NT2/D1 (cell line): ENCODE measurements at regions not wholly inside any gene's neighbourhood (a gene's known extent, or its start where the extent isn't known, plus 50 kb on each side); places are given as distances from the start of the nearest gene placed in this dataset.

Source experiments
- DNase-seq: peaks from one replicate; pipeline ENCODE4 v3.0.0-alpha.2; 2011; ENCODE audit warnings: low read depth, low spot score
- H3K27me3 ChIP-seq: 2 replicates; pipeline ENCODE4 v1.6.0; 2011; ENCODE audit warnings: mild to moderate bottlenecking; ENCODE audit not compliant: insufficient read length, insufficient read depth
- H3K36me3 ChIP-seq: 2 replicates; pipeline ENCODE4 v1.6.1; 2011; ENCODE audit warnings: mild to moderate bottlenecking, low read length, mixed read lengths; ENCODE audit not compliant: insufficient read depth, insufficient read length
- H3K4me1 ChIP-seq: 2 replicates; pipeline ENCODE4 v1.5.1; 2011; ENCODE audit not compliant: insufficient read depth, insufficient read length
- H3K4me3 ChIP-seq: 2 replicates; pipeline ENCODE4 v1.5.1; 2011; ENCODE audit warnings: low read depth; ENCODE audit not compliant: insufficient read length
- H3K9ac ChIP-seq: 2 replicates; pipeline ENCODE4 v1.6.0; 2011; ENCODE audit warnings: low read depth; ENCODE audit not compliant: insufficient read length
- H3K9me3 ChIP-seq: 2 replicates; pipeline ENCODE4 v1.5.1; 2011; ENCODE audit warnings: mild to moderate bottlenecking, low read length; ENCODE audit not compliant: insufficient read depth
- SUZ12 ChIP-seq: IDR thresholded peaks from 2 replicates; pipeline ENCODE4 v1.6.1; 2011; ENCODE audit not compliant: insufficient read length, insufficient read depth; ENCODE audit errors: extremely low read depth
- YY1 ChIP-seq: IDR thresholded peaks from 2 replicates; pipeline ENCODE4 v1.6.1; 2011; ENCODE audit not compliant: insufficient read length, insufficient read depth
- ZNF274 ChIP-seq: IDR thresholded peaks from 2 replicates; pipeline ENCODE4 v1.6.1; 2011; ENCODE audit warnings: mild to moderate bottlenecking, low read depth, low read length

DNA sequence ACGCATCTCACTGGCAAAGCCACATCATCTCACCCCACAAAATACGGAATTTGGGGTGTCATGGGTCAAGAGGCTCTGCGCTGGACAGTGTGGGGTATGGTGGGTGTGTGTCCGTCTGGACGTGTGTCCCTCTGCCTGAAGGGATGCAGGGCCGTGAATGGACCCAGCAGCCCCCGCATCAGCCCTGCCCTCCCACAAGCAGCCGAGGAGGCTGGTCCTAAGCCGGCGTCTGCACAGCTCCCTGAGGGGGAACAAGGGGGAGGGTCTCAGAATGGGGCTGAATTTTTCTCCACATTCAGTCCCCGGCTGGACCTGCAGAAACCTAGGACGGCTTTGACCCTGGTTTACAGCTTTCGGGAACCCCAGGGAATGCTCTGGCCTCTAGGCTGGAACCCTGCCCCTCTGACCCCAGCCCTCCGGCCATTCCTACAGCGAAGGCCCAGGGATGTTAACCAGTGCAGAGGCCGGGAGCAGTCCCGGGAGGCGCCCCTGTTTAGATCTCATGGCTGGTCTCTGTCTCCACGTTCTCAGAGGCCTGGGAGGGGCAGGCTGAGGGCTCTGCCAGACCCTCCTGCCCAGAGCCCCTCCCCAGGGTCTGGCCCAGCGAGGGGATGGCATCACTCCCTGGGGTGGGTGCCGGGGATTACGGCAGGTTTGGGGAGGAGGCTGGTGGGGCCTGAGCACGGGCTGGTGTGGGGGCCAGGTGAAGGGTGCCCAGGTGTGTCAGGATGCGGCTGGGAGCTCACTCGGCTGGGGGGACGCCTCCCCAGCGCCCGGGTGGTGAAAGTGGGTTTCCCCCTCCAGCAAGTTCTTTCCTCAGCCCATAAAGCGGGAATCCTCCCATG is 156.5 kb upstream of the C14orf180 start:
- H3K36me3 ChIP-seq, result no peaks in the 10 kb centered on the region
- no peak overlapping the region for H3K9ac ChIP-seq
- no peak for DNase-seq
- H3K4me3 ChIP-seq, result no peak overlapping the region
- no peaks in the 10 kb centered on the region for H3K9me3 ChIP-seq
- TF ChIP-seq ZNF274 (no peak), SUZ12 (no peak), YY1 (no peak)
- peaks cover 10% of the 10 kb centered on the region for H3K4me1 ChIP-seq
- no peaks in the 10 kb centered on the region for H3K27me3 ChIP-seq

DNA sequence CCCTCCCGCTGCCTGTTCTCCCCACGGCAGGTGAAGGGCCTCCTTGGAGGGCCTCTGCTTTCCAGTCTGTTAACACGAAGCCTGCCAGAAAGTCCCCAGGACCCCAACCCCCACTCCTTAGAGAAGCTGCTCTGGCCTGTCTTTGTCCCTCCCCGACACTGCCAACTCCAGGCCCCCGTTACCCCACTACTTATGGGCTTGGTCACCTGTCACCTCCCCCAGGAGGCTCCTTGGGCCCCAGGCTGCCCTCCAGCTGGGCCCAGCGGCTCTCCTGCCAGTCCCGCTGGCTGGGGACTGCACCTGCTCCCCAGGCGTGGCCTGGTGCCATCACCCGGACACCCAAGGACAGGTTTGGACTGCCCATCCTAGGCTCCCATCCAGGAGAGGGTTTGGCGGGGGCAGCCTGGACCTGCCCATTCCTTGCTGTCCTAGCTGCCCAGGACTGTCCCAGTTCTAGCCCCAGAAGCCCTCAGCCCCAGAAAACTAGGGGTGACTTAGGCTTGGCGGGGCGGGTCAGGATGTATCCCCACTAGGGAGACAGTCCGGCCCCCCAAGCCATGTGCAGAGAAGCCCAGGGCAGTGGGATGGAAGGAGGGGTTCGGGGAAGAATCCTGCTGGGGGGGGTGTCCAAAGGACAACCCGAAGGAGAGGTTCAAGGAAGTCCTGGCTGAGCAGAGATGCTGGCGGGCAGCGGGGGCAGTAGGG is 155.7 kb upstream of the C14orf180 start:
- Histone ChIP-seq H3K4me3 (no peak overlapping the region), H3K9ac (no peak overlapping the region), H3K36me3 (no peaks in the 10 kb centered on the region), H3K4me1 (peaks cover 10% of the 10 kb centered on the region), H3K9me3 (no peaks in the 10 kb centered on the region), H3K27me3 (no peaks in the 10 kb centered on the region)
- DNase-seq, result no peak
- no peak for TF ChIP-seq ZNF274
- no peak for TF ChIP-seq YY1
- TF ChIP-seq SUZ12, result no peak

DNA sequence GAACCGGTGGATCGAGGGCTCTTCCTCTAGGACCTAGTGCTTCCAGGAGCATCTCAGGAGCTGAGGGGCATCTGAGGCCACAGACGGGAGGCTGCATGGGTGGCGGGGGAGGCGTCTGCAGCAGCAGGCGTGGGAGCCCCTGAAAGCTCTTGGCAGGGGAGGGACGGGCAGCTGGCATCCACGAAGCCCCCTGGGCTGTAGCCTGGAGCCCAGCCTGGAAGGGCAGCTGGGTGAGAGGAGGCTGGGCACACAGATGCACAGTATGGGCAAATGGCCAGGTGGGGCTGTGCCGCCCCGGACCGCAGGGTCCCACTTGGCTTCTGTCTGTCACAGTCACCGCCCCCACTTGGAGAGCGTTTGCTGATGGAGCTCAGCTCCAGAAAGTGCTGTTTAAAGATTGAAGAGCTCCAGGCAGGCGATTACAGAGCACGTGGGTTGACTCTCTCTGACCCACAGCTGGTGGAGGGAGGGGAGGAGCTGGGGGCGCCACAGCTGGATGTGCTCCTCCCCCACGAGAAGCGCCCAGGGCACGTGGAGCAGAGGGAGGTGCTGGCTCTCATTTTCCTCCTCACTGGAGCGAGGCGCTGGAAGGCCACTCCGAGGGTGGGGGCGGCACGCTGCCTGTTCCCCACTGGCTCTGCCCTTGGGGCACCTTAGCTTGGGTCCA is 155.0 kb upstream of the C14orf180 start:
- H3K9ac ChIP-seq, result no peak overlapping the region
- no peak overlapping the region for H3K4me3 ChIP-seq
- DNase-seq, result no peak
- H3K36me3 ChIP-seq, result no peaks in the 10 kb centered on the region
- H3K9me3 ChIP-seq, result no peaks in the 10 kb centered on the region
- H3K4me1 ChIP-seq, result peaks cover 10% of the 10 kb centered on the region
- H3K27me3 ChIP-seq, result no peaks in the 10 kb centered on the region
- TF ChIP-seq ZNF274 (no peak), YY1 (no peak), SUZ12 (no peak)

DNA sequence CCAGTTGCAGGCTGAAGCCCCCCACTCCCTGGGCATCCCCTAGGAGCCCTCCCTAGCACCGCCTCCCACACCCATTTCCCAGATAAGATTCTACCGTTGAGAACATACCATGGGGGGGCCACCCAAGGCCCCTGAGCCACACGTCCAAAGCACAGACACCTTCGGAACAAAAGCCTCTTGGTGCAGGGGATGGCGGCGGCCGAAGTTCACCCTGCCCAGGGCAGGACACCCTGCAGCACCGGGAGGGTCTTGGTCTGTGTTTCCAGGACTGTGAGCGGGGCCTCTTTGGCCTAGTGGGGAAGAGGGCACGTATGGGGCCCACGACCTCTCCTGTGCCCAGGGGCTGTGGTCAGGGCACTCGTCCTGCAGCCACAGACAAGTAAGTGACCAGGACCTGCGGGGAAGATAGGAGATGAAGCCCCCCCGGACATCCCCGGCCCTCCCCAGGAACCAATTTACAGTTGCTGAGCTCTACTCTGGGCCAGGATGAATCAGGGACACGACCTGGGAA is 154.3 kb upstream of the C14orf180 start:
- no peak overlapping the region for H3K4me3 ChIP-seq
- H3K9ac ChIP-seq, result no peak overlapping the region
- H3K9me3 ChIP-seq, result no peaks in the 10 kb centered on the region
- DNase-seq, result no peak
- peaks cover 7% of the 10 kb centered on the region for H3K4me1 ChIP-seq
- no peaks in the 10 kb centered on the region for H3K27me3 ChIP-seq
- TF ChIP-seq SUZ12, result no peak
- TF ChIP-seq ZNF274, result no peak
- no peaks in the 10 kb centered on the region for H3K36me3 ChIP-seq

DNA sequence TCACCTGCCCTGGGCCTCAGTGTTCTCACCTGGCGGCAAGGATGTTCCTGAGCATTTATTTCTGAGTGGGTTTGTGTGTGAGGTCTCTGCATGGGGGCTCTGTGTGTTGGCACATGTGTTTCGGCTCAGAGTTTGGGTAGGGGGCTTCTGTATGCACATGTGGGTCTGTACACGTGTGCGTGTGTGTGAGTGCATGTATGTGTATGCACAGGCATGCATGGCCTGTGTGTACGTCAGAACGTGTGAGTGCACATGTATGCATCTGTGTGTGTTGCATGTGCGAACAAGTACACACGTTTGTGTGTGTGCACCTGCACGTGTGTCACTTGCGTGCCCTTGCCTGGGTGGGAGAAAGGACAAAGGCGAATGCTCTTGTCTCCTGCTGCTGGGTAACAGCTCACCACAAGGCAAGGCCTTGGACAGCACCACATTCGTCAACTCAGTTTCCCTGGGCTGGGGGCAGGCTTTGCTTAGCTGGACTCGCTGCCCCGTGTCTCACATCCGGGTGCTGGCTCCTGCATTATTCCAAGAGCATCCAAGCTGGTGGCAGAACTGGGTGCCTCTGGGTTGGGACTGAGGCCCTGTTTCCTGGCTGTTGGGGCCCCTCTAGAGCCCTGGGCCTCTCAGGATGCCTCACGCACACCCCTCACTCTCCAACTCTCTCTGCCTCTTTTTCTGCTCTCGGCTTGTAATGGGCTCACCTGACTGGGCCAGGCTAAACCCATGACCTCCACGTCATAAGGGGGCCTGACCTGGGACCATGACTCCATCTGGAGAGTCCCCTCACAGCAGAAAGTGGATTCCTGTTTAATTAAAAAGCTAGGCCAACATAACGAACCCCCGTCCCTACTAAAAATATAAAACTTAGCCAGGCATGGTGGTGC is 153.6 kb upstream of the C14orf180 start:
- Histone ChIP-seq H3K27me3 (no peaks in the 10 kb centered on the region), H3K9me3 (no peaks in the 10 kb centered on the region), H3K4me3 (no peak overlapping the region), H3K4me1 (peaks cover 7% of the 10 kb centered on the region), H3K36me3 (no peaks in the 10 kb centered on the region), H3K9ac (no peak overlapping the region)
- no peak for TF ChIP-seq ZNF274
- no peak for DNase-seq

DNA sequence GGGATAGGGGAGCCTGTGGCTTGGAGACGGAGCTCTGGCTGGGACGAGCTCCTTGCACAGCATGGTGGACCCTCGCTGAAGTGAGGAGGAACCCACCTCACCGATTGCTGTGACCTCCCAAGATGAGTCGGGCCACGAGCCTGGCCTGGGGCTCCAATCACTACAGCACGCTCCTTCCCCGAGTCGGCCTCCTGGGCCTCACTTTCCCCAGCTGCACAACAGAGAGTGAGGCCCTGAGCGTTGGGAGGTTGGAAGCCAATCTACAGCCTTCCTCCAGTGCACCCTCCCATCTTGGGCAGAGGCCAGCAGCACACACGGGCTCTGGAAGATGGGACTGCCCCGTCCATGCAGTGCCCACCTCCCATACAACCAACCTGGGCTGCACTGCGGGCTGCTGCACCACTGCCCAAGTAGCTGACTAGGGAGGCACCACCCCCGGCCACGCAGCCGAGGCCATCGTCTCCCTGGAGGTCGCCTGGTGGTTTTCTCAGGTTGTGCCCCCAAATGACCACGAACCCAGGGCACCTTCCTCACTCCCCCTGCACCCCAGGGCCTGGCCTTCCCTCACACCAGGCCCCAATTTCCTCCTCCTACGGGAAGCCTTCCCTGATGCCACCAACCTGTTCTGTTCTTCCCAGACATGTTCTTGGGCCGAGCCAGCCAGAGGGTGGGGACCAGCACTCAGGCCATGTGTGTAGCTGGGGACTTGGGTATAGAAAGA is 152.3 kb upstream of the C14orf180 start:
- DNase-seq, result no peak
- peak overlapping the region; percentile 21 for H3K9ac ChIP-seq
- H3K27me3 ChIP-seq, result no peaks in the 10 kb centered on the region
- peaks cover 7% of the 10 kb centered on the region for H3K4me1 ChIP-seq
- H3K9me3 ChIP-seq, result no peaks in the 10 kb centered on the region
- no peak overlapping the region for H3K4me3 ChIP-seq
- H3K36me3 ChIP-seq, result no peaks in the 10 kb centered on the region
- no peak for TF ChIP-seq ZNF274
- no peak for TF ChIP-seq SUZ12
